Endothelial cell (in vitro differentiated cells): ENCODE measurements at regions not wholly inside any gene's neighbourhood (a gene's known extent, or its start where the extent isn't known, plus 50 kb on each side); places are given as distances from the start of the nearest gene placed in this dataset.

ENCODE experiments used
- DNase-seq: peaks from one replicate; pipeline ENCODE4 v3.0.0; 2021; ENCODE audit warnings: low spot score
- H3K27ac Mint-ChIP-seq: one replicate; pipeline ENCODE4 v1.8.0; 2021; ENCODE audit warnings: mixed read lengths, inconsistent platforms; ENCODE audit not compliant: unreplicated experiment
- H3K27me3 Mint-ChIP-seq: one replicate; pipeline ENCODE4 v1.8.0; 2021; ENCODE audit warnings: mild to moderate bottlenecking, moderate library complexity, mixed read lengths, inconsistent platforms; ENCODE audit not compliant: unreplicated experiment
- H3K36me3 Mint-ChIP-seq: one replicate; pipeline ENCODE4 v1.8.0; 2021; ENCODE audit warnings: mild to moderate bottlenecking, low read depth, mixed read lengths, inconsistent platforms; ENCODE audit not compliant: unreplicated experiment
- H3K4me1 Mint-ChIP-seq: one replicate; pipeline ENCODE4 v1.8.0; 2021; ENCODE audit warnings: mild to moderate bottlenecking, mixed read lengths, inconsistent platforms; ENCODE audit not compliant: unreplicated experiment
- H3K4me3 Mint-ChIP-seq: one replicate; pipeline ENCODE4 v1.8.0; 2021; ENCODE audit warnings: mild to moderate bottlenecking, mixed read lengths, inconsistent platforms; ENCODE audit not compliant: unreplicated experiment
- H3K9me3 Mint-ChIP-seq: one replicate; pipeline ENCODE4 v1.8.0; 2021; ENCODE audit warnings: mixed read lengths, inconsistent platforms; ENCODE audit not compliant: unreplicated experiment
- CTCF ChIP-seq: fragments of 200-600 bp; sonication (generic); IDR thresholded peaks from one replicate; pipeline ENCODE4 v1.5.0; 2021; ENCODE audit warnings: antibody characterized with exemption; ENCODE audit not compliant: unreplicated experiment

- DNase-seq: no peak
- no peak for TF ChIP-seq CTCF
- Mint-ChIP-seq H3K27me3 (peaks cover 1% of the 10 kb centered on the region), H3K4me3 (no peak overlapping the region), H3K4me1 (no peaks in the 10 kb centered on the region), H3K9me3 (no peaks in the 10 kb centered on the region), H3K36me3 (no peaks in the 10 kb centered on the region), H3K27ac (no peak overlapping the region)
Observed at GRCh38 chr9:118100529-118101419, 396.6 kb downstream of the TLR4 start.

GRCh38 chr9:118104363-118104762 is 400.2 kb downstream of the TLR4 start:
- Mint-ChIP-seq H3K4me1 (no peaks in the 10 kb centered on the region), H3K9me3 (no peaks in the 10 kb centered on the region), H3K4me3 (no peak overlapping the region), H3K27me3 (peaks cover 1% of the 10 kb centered on the region), H3K27ac (no peak overlapping the region), H3K36me3 (no peaks in the 10 kb centered on the region)
- no peak for TF ChIP-seq CTCF
- DNase-seq: no peak

- H3K27ac Mint-ChIP-seq: no peak overlapping the region
- no peak for TF ChIP-seq CTCF
- no peaks in the 10 kb centered on the region for H3K36me3 Mint-ChIP-seq
- no peak overlapping the region for H3K4me3 Mint-ChIP-seq
- DNase-seq: no peak
- H3K4me1 Mint-ChIP-seq: no peaks in the 10 kb centered on the region
- no peaks in the 10 kb centered on the region for H3K9me3 Mint-ChIP-seq
- no peaks in the 10 kb centered on the region for H3K27me3 Mint-ChIP-seq
Observed at GRCh38 chr9:118108971-118109370, 404.8 kb downstream of the TLR4 start.

GRCh38 chr9:118109542-118109941 is 405.3 kb downstream of the TLR4 start:
- no peaks in the 10 kb centered on the region for H3K9me3 Mint-ChIP-seq
- no peak overlapping the region for H3K4me3 Mint-ChIP-seq
- no peak for DNase-seq
- H3K27me3 Mint-ChIP-seq: no peaks in the 10 kb centered on the region
- H3K4me1 Mint-ChIP-seq: no peaks in the 10 kb centered on the region
- H3K27ac Mint-ChIP-seq: no peak overlapping the region
- H3K36me3 Mint-ChIP-seq: no peaks in the 10 kb centered on the region
- TF ChIP-seq CTCF: no peak

GRCh38 chr9:118121361-118121760 is 417.2 kb downstream of the TLR4 start:
- Mint-ChIP-seq H3K36me3 (no peaks in the 10 kb centered on the region), H3K27me3 (no peaks in the 10 kb centered on the region), H3K9me3 (no peaks in the 10 kb centered on the region), H3K27ac (no peak overlapping the region), H3K4me1 (no peaks in the 10 kb centered on the region), H3K4me3 (no peak overlapping the region)
- DNase-seq: no peak
- no peak for TF ChIP-seq CTCF
